Neural progenitor cell (in vitro differentiated cells): ENCODE measurements at regions not wholly inside any gene's neighbourhood (a gene's known extent, or its start where the extent isn't known, plus 50 kb on each side); places are given as distances from the start of the nearest gene placed in this dataset.

Source experiments
- CTCF ChIP-seq: fragments of 200-600 bp; sonication (generic); IDR thresholded peaks from 2 replicates; pipeline ENCODE4 v1.5.1; 2017; ENCODE audit warnings: antibody characterized with exemption, mild to moderate bottlenecking
- EZH2 ChIP-seq: fragments of 200-600 bp; sonication (generic); IDR thresholded peaks from 2 replicates; pipeline ENCODE4 v1.6.1; 2017; ENCODE audit warnings: antibody characterized with exemption, mild to moderate bottlenecking, moderate library complexity

DNA sequence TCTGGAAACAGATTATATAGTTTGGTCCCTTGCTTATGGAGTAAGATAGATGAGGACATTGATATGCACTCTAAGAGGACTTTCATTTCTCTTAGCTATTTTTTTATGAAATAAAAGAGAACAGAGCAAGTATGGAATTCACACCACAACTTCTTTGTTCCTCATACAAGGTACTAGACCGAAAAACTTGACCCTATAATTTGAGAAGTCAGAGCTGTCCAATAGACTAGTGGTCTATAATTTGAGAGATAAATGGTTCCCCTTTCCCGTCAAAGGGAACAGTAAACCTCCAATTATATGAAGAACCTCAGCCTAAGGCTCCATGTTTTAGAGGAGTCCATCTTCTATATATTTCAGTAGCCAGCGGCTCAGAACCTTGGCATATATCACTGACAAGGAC, 58.5 kb upstream of the HIF1A start:
- TF ChIP-seq EZH2 (no peak), CTCF (no peak)
